WI38 (cell line): ENCODE measurements at regions not wholly inside any gene's neighbourhood (a gene's known extent, or its start where the extent isn't known, plus 50 kb on each side); places are given as distances from the start of the nearest gene placed in this dataset.

ENCODE experiments used
- H3K4me3 ChIP-seq: 2 replicates; pipeline ENCODE4 v1.5.1; 2011; ENCODE audit warnings: low read depth, mild to moderate bottlenecking, control low read depth, low read length
- CTCF ChIP-seq: IDR thresholded peaks from 2 replicates; pipeline ENCODE4 v1.5.1; 2012; ENCODE audit warnings: low read depth, mild to moderate bottlenecking, control low read depth, low read length

GRCh38 chr7:157061979-157062378 is 51.5 kb upstream of the MNX1 start:
- H3K4me3 ChIP-seq, result no peak overlapping the region
- no peak for TF ChIP-seq CTCF

GRCh38 chr7:157065046-157065445 is 54.6 kb upstream of the MNX1 start:
- no peak overlapping the region for H3K4me3 ChIP-seq
- no peak for TF ChIP-seq CTCF

GRCh38 chr7:157072361-157072760 is 61.9 kb upstream of the MNX1 start:
- TF ChIP-seq CTCF, result no peak

GRCh38 chr7:157073335-157073734 is 62.9 kb upstream of the MNX1 start:
- no peak overlapping the region for H3K4me3 ChIP-seq
- no peak for TF ChIP-seq CTCF

More at GRCh38 chr7:157072361-157072760, 61.9 kb upstream of the MNX1 start:
- H3K4me3 ChIP-seq, result no peak overlapping the region

- H3K4me3 ChIP-seq, result no peak overlapping the region
- no peak for TF ChIP-seq CTCF
Observed at GRCh38 chr7:157073949-157074624, 63.6 kb upstream of the MNX1 start.

- TF ChIP-seq CTCF, result no peak
- no peak overlapping the region for H3K4me3 ChIP-seq
Observed at GRCh38 chr7:157076466-157076865, 62.3 kb upstream of the UBE3C start.

GRCh38 chr7:157077021-157077420 is 61.7 kb upstream of the UBE3C start:
- TF ChIP-seq CTCF, result no peak
- no peak overlapping the region for H3K4me3 ChIP-seq
